ENCODE measurements at regions not wholly inside any gene's neighbourhood (a gene's known extent, or its start where the extent isn't known, plus 50 kb on each side); places are given as distances from the start of the nearest gene placed in this dataset.

GRCh38 chr2:185202945-185203528, 535.6 kb upstream of the FSIP2 start:
- no peak overlapping the region for H3K4me3 ChIP-seq (IDR thresholded peaks at IDR 0.05; ENCODE audit: insufficient read depth, low read depth, low read length)
- H3K27ac ChIP-seq: no peak overlapping the region
- H4K20me1 ChIP-seq (ENCODE audit: insufficient read depth): no peaks in the 10 kb centered on the region
- H3K4me1 ChIP-seq (ENCODE audit: low read depth, poor library complexity, severe bottlenecking): no peaks in the 10 kb centered on the region
- H3K27me3 ChIP-seq (ENCODE audit: insufficient read depth, low read depth): no peaks in the 10 kb centered on the region
- no peak overlapping the region for H3K4me2 ChIP-seq
- H3K36me3 ChIP-seq (ENCODE audit: insufficient read depth): no peaks in the 10 kb centered on the region
- TF ChIP-seq CTCF (conservative IDR thresholded peaks at IDR 0.05; ENCODE audit: low read depth, low read length): no peak
- no peak overlapping the region for H2AFZ ChIP-seq (ENCODE audit: low read depth)
- H3K79me2 ChIP-seq (ENCODE audit: insufficient read depth, low read depth): no peaks in the 10 kb centered on the region
- no peak overlapping the region for H3K9ac ChIP-seq

- TF ChIP-seq CTCF (conservative IDR thresholded peaks at IDR 0.05; ENCODE audit: low read depth, low read length): peak; percentile 67
- Histone ChIP-seq H3K79me2 (ENCODE audit: insufficient read depth, low read depth) (no peaks in the 10 kb centered on the region), H3K4me3 (IDR thresholded peaks at IDR 0.05; ENCODE audit: insufficient read depth, low read depth, low read length) (no peak overlapping the region), H3K27me3 (ENCODE audit: insufficient read depth, low read depth) (no peaks in the 10 kb centered on the region), H2AFZ (ENCODE audit: low read depth) (no peak overlapping the region), H3K4me2 (no peak overlapping the region), H4K20me1 (ENCODE audit: insufficient read depth) (no peaks in the 10 kb centered on the region), H3K9ac (no peak overlapping the region), H3K4me1 (ENCODE audit: low read depth, poor library complexity, severe bottlenecking) (no peaks in the 10 kb centered on the region), H3K27ac (no peak overlapping the region), H3K36me3 (ENCODE audit: insufficient read depth) (no peaks in the 10 kb centered on the region)
Measured at GRCh38 chr2:185208261-185208660, 530.3 kb upstream of the FSIP2 start.

GRCh38 chr2:185215497-185215896, 523.1 kb upstream of the FSIP2 start:
- TF ChIP-seq CTCF (conservative IDR thresholded peaks at IDR 0.05; ENCODE audit: low read depth, low read length): peak; percentile 73
- H3K4me3 ChIP-seq (IDR thresholded peaks at IDR 0.05; ENCODE audit: insufficient read depth, low read depth, low read length): no peak overlapping the region
- peak overlapping the region; percentile 71 for H2AFZ ChIP-seq (ENCODE audit: low read depth)
- H3K4me1 ChIP-seq (ENCODE audit: low read depth, poor library complexity, severe bottlenecking): peaks cover 15% of the 10 kb centered on the region
- H3K4me2 ChIP-seq: peak overlapping the region; percentile 55
- H3K9ac ChIP-seq: peak overlapping the region; percentile 8; the same call in 1 of the 2 replicates
- no peaks in the 10 kb centered on the region for H3K36me3 ChIP-seq (ENCODE audit: insufficient read depth)
- peak overlapping the region; percentile 17; the same call in 1 of the 2 replicates for H3K27ac ChIP-seq
- no peaks in the 10 kb centered on the region for H3K27me3 ChIP-seq (ENCODE audit: insufficient read depth, low read depth)
- no peaks in the 10 kb centered on the region for H4K20me1 ChIP-seq (ENCODE audit: insufficient read depth)
- no peaks in the 10 kb centered on the region for H3K79me2 ChIP-seq (ENCODE audit: insufficient read depth, low read depth)

- TF ChIP-seq CTCF (conservative IDR thresholded peaks at IDR 0.05; ENCODE audit: low read depth, low read length): no peak
- no peaks in the 10 kb centered on the region for H3K79me2 ChIP-seq (ENCODE audit: insufficient read depth, low read depth)
- H3K4me2 ChIP-seq: no peak overlapping the region
- H4K20me1 ChIP-seq (ENCODE audit: insufficient read depth): no peaks in the 10 kb centered on the region
- H3K36me3 ChIP-seq (ENCODE audit: insufficient read depth): no peaks in the 10 kb centered on the region
- no peak overlapping the region for H3K27ac ChIP-seq
- H3K27me3 ChIP-seq (ENCODE audit: insufficient read depth, low read depth): no peaks in the 10 kb centered on the region
- no peak overlapping the region for H3K4me3 ChIP-seq (IDR thresholded peaks at IDR 0.05; ENCODE audit: insufficient read depth, low read depth, low read length)
- peaks cover 14% of the 10 kb centered on the region for H3K4me1 ChIP-seq (ENCODE audit: low read depth, poor library complexity, severe bottlenecking)
- no peak overlapping the region for H2AFZ ChIP-seq (ENCODE audit: low read depth)
- H3K9ac ChIP-seq: no peak overlapping the region
Measured at GRCh38 chr2:185219981-185220380, 518.6 kb upstream of the FSIP2 start.

Measured in KMS-11 (cell line).